ENCODE measurements at regions not wholly inside any gene's neighbourhood (a gene's known extent, or its start where the extent isn't known, plus 50 kb on each side); places are given as distances from the start of the nearest gene placed in this dataset.
A peak's percentile ranks its signal among the peaks of the same experiment; 100 is the strongest.

- peak; percentile 52 for TF ChIP-seq CREB1 (IDR thresholded peaks at IDR 0.05; ENCODE audit: low read depth)
Observed at GRCh38 chr13:44273991-44274770, 99.4 kb upstream of the SERP2 start (continued).

DNA sequence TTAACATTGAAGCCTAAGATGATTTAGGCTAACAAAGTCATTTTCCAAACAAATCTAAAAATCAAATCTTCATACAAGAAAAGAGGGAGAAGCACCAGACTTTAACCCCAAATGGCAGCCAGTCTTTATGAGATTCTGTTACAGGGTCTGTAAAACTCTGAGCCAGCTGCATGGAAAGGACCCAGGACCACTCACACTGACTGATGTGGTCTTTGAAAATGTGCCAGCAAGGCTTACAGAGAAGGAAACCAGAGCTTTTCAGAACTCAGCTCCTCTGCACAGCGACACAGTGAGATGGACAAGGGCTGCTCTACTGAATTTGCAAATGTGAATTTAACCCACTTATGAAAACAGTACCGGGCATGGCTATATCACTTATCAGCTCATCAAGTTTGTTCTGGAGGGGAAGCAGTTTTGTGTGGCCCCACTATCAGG is 98.8 kb upstream of the SERP2 start:
- H4K20me1 ChIP-seq (ENCODE audit: control insufficient read depth, insufficient read depth): no peaks in the 10 kb centered on the region
- H2AFZ ChIP-seq (ENCODE audit: control insufficient read depth, low read depth, low read length): peak overlapping the region; percentile 90
- ChIA-PET RAD21 (ENCODE audit: unreplicated experiment) (interaction anchor here (0.6 kb wide), 1 partner anchor 15 kb away, joined by 3 read pairs; no protein-coding TSS in a partner anchor), POLR2A (no interaction called here), CTCF (no interaction called here), SMC1A (ENCODE audit: uncharacterized antibody, unreplicated experiment) (no interaction called here)
- H3K4me3 ChIP-seq: no peak overlapping the region
- TF ChIP-seq TCF12 (IDR thresholded peaks at IDR 0.05; ENCODE audit: low read depth, low read length) (no peak), ZNF687 (IDR thresholded peaks at IDR 0.05) (no peak), RUNX3 (IDR thresholded peaks at IDR 0.05; ENCODE audit: low read length) (no peak), CBX5 (IDR thresholded peaks at IDR 0.05; ENCODE audit: low read depth) (no peak), EED (IDR thresholded peaks at IDR 0.05; ENCODE audit: low read depth) (no peak), CHD1 (IDR thresholded peaks at IDR 0.05; ENCODE audit: low read depth, low read length) (no peak), GABPA (IDR thresholded peaks at IDR 0.05; ENCODE audit: low read depth) (no peak), POLR2AphosphoS5 (IDR thresholded peaks at IDR 0.05; ENCODE audit: low read length) (no peak), FOXM1 (IDR thresholded peaks at IDR 0.05; ENCODE audit: low read depth, low read length) (no peak), CBFB (IDR thresholded peaks at IDR 0.05; ENCODE audit: low read depth) (no peak), HSF1 (IDR thresholded peaks at IDR 0.05; ENCODE audit: low read depth, low read length) (no peak), SUPT20H (IDR thresholded peaks at IDR 0.05; ENCODE audit: borderline replicate concordance, control insufficient read depth, low read depth, low read length) (no peak)
- H3K4me2 ChIP-seq (ENCODE audit: control insufficient read depth, insufficient read depth): peak overlapping the region; percentile 53
- H3K4me1 ChIP-seq (ENCODE audit: control insufficient read depth, insufficient read depth, low read length): peaks cover 4% of the 10 kb centered on the region; the same call in 1 of the 2 replicates
- 22% methylated on average over 2 of the region's 2 CpGs for WGBS (ENCODE audit: insufficient coverage, insufficient replicate concordance, low lambda C conversion rate, missing lambda C conversion rate)
- ATAC-seq (no peak), DNase-seq (ENCODE audit: low read depth, low spot score) (no peak), FAIRE-seq (no peak)
- in situ Hi-C loops (cut with MboI): no loop called here
- H3K9ac ChIP-seq (ENCODE audit: control insufficient read depth, insufficient read depth, low read length): no peak overlapping the region
- H3K79me2 ChIP-seq (ENCODE audit: control insufficient read depth, insufficient read depth, low read length): no peaks in the 10 kb centered on the region
- no TSS peak for BruUV-seq (replicated peaks)
- no peaks in the 10 kb centered on the region for H3K9me3 ChIP-seq (replicated peaks; ENCODE audit: control insufficient read depth, insufficient read depth, low read length)
- H3K36me3 ChIP-seq (ENCODE audit: control insufficient read depth in 2 of 2, insufficient read depth in 2 of 2, low read length in 1 of 2): no peaks in the 10 kb centered on the region
- intact Hi-C loops (cut with micrococcal nuclease; ENCODE audit: unreplicated experiment): no loop called here
- no peaks in the 10 kb centered on the region for H3K27me3 ChIP-seq (replicated peaks in 1 of 2; ENCODE audit: control insufficient read depth in 2 of 2, insufficient read depth in 2 of 2, low read length in 1 of 2)
- no peak overlapping the region for H3K27ac ChIP-seq (ENCODE audit: control insufficient read depth, insufficient read depth)

Data from GM12878 (cell line).